ENCODE measurements at regions not wholly inside any gene's neighbourhood (a gene's known extent, or its start where the extent isn't known, plus 50 kb on each side); places are given as distances from the start of the nearest gene placed in this dataset.
A peak's percentile ranks its signal among the peaks of the same experiment; 100 is the strongest.

DNA sequence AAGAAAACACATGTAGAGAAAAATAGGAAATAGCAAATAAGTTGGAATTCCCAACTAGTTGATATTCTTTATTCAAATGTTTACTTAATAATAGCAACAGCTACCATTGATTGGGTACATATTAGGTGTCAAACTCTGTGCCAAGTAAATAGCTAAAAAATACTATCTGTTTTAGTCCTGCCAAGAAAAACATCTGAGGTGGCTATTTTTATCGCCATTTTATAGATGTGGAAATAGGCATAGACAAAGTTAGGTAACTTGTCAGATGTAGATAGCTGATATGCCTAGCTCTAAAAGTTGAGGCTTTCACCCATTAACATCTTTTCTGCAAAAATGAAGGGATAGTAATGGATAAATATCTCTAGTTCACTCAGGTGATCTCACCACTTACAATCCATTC, 549.2 kb upstream of the ID4 start:
- no peak for DNase-seq

DNA sequence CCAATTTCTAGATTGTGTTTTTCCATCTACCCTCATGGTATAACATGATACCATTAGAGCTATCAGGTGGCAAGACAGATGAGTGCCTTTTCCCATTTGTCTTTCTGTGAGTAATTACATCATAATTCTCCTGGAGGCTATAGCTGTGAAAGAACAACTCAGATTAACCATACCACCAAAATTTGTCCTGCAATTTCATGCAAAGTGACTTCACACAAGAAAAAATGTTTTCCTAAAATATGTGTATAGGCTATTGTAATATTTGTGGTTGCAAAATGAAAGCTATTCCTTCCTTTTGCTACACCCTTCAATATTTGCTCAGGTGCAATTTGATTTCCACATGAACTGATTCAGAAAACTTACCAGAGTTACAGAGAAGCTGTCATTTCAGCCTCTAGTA, 547.7 kb upstream of the ID4 start:
- no peak for DNase-seq

DNA sequence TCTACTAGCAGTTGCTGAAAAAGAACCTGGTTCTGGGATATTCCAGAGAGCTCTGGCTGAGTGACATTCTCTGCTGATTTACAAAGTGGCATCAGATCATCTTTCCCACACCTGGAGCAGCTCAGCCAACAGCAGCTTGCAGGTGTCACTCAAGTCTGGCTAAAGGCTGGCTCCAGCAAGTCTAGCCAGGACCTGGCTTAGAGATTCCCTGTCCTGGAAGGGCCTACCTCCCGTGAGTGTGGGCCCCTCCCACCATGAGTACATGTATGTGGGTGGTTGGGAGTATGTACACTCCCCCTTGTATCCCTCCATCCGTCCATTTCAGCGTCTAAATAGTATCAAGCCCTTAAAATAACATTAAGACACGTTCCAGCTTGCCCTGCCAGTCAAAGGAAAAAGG, 539.3 kb upstream of the ID4 start:
- no peak for DNase-seq

DNA sequence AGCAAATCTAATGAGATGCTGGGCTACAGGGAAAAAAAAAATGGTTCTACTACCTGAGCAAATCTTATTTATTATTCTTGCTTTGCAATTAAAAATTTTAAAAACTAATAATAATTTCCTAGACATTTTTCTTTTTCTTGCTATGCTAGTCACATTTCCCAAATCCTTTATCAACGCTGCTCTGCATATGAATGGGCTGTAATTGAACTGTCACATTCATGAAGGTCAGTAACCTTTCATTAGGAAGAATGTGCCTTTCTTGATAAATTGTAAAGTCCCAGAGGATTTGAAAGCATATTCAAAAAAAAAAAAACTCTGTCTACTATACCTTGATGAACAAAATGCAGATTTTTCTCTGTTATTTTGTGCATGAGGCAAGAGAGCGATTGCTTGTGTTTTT, 538.7 kb upstream of the ID4 start:
- DNase-seq = no peak

DNA sequence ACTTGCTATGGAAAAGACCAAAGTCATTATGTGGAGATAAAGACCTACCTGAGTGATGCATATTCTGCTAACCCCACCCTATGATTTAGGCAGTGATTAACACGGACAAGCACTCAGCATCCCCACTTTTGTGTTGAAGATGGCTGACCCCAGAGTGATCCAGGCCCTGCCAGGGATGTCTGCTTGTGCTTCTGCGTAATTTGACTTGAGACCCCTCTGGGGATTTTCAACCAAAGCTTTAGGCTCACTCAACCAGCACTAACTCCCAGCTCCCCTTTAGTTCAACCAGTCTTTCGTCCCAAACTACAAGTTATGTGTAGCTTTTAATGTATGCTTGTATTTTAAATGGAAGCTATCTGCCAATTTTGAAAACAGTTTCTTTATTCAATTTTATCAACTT, 538.0 kb upstream of the ID4 start:
- no peak for DNase-seq

DNA sequence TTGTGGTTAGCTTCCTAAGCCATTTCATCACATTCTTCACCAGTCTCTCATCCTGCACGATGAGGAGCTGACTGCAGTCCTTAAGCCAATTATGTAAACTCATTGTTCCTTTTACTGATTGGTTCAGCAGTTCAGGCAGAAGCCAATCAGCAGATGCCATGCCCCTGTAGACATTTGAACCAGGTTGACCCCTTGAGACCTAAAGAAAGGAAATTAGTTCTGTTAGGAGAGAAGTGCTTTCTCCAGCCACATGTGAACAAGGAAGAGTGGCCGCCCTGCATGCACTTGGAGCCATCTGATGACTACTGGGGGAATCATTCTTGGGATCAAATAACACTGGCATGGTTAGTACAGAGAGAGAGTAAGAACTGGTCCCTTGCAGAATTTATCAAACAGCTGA, 535.2 kb upstream of the ID4 start:
- peak; percentile 35 for DNase-seq

DNA sequence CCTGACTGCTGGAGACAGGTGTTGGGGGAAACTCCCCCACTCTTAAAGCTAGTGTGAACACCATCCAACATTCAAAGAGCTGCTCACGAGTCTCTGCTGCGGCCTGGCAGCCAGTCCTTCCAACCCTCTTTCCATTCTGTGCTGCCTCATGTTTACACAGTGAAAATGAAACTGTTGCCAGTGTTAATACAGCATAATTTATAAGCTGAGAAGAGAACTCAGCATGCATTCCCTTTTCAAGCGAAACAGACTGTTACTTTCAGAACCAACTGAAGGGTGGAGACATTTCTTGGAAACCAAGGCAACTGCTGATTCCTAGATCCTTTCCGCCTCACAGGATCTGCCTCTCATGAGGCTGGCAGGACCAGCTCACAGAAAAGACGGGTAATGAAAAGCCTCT, 533.8 kb upstream of the ID4 start:
- no peak for DNase-seq

DNA sequence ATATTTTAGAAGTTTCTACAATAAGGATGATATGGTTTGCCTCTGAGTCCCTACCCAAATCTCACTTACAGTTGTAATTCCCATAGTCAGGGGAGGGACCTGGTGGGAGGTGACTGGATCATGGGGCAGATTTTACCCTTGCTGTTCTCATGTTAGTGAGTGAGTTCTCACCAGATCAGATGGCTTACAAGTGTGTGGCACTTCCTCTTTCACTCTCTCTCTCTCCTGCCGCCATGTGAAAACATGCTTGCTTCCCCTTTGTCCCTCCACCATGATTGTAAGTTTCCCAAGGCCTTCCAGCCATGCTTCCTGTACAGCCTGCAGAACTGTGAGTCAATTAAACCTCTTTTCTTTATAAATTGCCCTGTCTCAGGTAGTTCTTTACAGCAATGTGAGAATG, 527.5 kb upstream of the ID4 start:
- DNase-seq = no peak

DNA sequence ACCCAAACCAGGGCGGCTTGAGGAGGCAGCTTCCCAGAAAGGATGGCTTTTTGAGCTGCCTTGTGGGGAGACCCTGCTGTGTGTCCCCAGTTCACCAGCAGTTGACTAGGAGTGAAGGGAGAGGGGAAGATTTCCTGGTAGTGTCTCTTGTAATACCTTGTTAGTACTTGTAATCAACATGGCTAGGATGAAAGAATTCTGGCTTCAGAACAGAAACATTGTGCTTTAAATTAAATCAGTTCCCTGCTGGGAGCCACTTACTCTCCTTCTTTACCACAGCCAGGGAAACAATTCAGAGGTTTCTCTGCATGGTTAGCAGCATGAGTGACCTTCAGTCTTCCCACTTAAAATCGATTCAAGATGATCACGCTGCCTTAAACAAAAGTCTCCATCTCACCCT, 525.4 kb upstream of the ID4 start:
- peak; percentile 18 for DNase-seq

DNA sequence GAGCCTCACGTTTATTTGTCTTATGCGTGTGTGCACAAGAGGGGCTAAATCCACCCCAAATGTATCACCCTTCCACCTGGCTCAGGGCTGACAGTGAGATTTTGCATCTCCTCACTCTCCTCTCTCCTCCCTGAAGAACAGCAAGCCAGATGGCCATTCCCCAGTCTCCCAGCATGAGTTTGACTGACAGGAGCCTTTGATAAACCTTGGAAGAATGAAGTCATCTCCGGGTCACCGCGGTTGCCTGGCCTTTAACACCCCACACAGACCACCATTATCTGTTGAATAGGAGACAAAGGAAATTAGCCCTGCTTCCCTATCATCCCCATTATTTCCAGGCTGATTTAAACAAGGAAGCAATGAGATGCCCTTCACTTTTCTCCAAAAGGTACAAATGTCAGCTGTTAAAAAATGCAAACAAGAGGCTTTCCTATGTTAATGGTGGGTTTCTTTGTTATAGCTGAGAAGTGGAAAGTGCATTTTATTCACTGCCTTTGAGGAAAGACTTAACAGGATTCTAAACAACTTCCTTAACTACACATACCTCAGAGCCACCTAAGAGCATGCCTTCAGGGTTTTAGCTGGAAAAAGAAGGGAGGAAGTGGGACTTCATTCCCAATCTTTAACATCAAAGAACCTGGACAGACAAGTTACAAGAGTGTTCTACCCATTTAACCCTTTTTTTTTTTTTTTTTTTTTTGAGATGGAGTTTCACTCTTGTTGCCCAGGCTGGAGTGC, 524.8 kb upstream of the ID4 start:
- DNase-seq = no peak

DNA sequence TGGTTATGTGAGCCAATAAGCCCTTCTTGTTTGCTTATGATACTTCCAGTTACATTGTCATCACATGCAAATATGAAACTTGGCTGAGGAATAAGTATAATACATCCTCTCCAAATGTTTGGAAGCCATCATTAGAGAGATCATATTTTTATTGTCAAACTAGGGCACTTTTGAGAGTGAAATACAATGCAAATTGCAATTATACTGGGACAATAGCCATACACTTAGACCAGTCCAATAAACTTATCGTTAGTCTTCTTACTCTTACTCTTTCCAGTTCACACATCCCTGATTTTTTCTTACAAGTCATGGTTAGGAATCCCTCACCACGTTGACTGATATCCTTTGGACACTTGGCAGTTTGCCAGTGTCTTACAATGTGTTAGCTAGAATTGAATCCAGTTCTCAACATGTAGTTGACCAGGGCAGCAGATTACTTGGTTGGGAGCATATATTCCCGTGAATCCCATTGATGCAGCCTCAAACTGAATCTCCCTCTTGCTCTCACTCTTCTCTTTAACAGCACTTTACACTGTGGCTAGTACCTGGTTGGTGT, 519.7 kb upstream of the ID4 start:
- no peak for DNase-seq

DNA sequence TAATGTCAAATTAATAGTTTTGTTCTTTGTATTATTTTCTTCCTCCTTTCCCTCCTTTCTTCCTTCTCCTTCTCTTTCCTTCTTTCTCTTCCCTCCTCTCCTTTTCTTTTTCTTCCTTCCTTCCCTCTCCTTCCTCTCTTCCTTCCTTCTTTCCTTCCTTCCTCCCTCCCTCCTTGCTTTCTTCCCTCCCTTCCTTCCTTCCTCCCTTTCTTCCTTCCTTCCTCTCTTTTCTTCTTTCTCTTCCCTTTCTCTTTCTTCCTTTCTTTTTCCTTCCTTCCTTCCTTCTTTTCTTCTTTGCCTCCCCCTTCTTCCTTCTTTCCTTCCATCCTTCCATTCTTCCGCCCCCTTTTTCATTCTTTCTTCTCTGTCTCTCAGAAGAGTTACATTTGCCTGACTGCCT, 518.2 kb upstream of the ID4 start:
- DNase-seq = no peak

DNA sequence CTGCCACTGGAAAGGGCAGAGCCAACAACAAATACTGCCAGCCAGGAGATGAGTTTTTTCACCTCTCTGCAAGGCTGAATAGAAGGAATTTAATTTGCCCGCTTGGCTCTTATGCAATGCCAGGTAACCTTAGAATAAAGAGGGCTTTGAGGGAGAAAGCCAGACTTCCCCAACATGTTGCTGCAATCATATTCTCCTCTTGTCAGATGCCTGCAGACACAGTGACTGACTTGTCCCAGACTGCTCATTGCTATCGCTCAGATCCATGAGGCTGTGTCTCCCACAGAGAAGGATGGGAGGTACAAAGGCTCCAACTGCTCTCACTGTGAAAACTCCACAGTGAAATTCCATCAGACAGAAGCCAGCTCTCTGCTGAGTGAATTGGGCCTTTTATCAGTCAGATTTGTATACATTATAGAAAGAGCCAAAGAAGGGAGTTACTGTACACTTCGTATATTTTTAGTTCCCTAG, 517.0 kb upstream of the ID4 start:
- no peak for DNase-seq

DNA sequence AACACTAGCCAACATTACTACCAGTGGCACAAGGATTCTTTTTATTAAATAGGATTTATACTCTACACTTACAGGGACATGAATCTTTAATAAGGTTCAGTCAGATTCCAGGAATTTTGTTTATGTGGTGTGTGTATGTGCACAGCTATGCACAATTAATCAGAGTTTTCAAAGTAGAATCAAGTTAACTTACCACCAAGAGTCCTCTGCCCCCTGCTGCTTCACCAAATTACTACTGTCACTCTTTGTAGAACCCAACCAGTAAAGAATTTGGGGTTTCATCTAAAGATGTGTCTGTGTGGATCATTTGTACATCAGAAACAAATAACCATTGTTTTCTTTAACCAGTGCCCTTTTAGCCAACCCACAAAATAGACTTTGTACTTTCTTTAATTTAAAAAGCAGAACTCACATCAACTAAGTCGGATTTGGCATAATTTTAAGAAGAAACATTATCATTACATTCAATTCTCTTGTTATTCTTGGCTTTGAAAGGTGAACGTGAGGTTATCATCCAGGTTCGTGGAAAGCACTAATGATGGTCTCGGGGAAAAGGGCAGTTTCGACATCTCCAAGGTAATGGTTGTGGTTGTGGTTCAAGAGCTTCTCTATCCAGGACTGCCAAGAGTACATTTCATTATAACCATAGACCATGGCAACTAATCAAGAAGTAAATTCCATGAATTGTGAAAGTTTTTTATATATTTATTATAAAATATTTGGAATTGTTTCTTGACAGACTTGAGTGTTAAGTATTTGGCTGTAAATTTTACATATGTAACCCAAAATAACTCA, 514.3 kb upstream of the ID4 start:
- DNase-seq = peak; percentile 87

DNA sequence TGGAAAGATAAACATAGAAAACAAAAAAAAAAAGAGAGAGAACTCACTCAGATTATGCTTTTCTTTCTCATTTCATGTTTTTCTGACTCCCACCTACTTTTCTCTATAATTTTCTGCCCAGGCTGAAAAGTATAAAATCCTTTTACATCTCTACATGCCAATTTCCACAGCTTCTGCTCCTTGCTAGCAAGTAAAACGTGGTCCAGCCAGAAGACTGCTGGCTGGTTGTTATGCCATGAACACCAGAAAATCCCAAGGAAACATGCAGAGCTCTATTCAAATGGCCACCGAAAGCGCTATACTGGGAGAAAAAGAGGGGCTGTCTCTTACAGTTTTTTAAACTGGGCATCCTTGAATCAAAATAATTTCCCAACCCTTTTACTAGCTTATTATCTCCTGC, 512.8 kb upstream of the ID4 start:
- DNase-seq = no peak

DNA sequence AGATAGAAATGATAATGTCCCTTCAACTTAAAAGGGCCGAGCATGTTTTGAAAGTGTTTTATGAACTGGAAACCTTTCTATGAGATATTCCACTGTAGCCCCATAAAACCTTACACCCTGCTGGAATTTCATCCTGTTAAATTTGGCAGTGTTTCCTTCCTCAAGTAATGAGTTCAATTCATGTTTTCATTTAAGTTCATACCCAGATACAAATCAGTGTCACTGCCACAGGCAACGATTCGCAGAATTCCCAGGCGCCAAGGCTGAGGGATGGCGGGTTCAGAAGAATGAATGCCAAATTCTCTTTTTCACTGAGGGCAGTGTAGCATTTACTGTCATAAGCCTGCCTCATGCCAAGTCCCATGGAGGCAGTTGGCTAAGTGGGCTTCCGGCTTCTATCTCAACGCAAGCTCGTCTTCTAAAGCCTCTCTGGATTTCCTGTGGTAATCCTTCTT, 511.8 kb upstream of the ID4 start:
- DNase-seq = peak; percentile 5

DNA sequence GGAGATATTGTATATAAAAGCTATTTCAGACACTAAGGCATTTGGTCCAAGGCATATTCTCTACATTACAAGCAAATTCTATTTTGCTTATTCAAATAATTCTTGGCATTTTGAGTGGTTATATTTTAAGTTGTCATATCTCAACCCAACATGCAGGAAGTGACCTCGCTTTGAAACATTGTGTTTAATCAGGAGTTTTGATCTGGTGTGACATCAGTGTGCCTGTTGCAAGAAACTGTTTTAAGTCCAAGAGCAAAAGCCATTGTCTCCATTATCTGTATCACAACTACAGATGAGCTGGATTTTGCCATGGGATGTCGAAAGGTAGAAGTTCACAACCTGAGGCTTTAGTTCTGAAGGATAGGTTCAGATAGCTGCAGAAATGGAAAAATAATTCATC, 509.9 kb upstream of the ID4 start:
- peak; percentile 67 for DNase-seq

DNA sequence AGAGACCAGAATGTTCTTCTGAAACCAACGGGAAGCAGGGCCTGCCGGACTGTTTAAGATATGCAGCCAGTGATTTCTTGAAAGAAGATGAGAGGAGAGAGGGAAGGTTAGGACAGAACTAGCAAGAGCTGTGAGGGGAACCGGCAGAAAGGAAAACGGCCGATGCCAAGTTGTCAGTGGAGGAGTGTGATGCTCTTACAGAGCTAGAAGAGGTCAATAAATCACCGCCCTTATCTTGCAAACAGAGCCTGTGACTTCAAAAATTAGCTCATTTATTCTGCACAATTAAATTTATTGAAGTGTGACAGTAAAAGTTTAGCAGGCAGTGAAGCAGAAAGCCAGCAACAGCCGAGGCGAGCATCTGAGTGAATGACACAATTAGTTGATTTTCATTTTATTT, 509.5 kb upstream of the ID4 start:
- no peak for DNase-seq

DNA sequence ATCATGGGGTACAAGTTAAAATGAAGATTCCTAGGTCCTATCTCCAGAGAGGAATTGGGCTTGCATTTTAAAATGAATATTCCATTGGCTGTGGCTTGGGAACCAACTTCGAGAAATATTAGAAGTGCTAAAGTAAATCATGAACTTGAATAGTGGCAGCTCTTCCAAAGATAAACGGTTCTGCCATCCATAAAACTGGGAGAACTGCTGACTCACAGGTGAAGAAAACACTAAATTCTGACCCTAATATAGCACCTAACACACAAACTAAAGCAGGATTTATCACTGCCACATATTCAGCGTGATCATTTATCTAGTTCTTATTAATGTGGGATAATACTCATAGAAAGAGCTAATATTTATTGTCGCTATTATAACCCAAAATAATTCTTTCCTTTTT, 508.1 kb upstream of the ID4 start:
- no peak for DNase-seq

DNA sequence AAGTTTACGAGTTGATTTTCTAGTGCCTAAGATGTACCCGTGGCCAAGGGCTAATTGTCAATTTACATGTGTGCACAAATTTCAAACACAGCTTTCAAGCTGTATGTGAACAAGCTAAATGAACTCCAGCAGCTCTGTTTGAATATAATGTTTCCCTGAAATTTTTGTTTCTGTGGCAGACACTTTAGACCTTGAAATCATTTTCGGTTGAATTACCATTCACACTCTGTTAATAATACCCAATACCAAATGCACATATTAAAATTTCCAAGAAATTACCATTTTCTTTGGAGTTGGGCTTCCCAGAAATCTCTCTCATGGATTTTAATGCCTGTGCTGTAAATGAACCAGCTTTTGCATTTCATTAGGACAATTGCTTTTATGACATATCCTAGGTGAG, 506.1 kb upstream of the ID4 start:
- no peak for DNase-seq

DNA sequence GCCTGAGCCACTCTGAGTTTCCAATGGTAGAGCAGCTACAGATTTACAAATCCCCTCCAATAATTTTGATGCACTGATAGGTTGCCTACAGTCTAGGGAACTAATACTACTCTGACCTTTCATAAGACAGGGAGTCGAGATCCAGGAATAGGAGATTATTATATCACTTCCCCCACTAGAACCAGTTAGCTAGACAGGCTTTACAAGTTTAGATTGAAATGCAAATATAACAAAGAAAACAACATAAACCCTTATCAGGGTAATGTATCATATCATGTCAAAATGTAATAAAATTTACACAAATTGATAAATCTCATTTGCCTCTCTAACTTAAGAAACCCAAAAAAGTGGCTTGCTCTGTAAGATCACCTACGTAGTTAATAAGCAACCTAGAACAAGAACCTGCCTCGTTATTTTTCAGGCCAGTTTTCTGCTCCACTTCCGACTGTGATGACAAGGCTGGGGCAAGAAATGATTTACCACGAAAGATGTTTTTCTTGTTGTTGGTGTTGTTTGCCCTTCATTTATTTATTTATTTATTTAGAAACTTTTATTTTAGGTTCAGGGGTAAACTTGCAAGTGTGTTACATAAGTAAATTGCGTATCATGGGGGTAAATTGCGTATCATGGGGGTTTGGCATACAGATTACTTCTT, 504.2 kb upstream of the ID4 start:
- no peak for DNase-seq

DNA sequence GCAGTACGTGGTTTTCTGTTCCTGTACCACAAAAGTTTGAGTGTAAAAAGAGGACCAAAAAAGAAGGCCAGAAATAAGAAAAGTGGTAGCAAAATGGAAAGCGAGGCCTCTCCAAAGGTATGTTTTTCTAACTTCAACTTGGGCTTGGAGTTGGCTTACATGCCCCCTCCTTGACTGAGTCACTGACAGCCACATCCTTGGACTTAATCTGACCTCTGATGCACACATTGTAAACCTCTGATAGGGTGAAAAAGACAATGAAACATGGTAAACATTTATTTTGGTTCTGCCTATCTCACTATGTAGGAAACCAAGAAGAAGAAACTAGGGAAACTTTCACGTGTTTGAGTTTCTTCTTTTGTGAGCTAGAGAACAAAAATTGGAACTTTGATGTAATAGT, 503.2 kb upstream of the ID4 start:
- DNase-seq = peak; percentile 19

DNA sequence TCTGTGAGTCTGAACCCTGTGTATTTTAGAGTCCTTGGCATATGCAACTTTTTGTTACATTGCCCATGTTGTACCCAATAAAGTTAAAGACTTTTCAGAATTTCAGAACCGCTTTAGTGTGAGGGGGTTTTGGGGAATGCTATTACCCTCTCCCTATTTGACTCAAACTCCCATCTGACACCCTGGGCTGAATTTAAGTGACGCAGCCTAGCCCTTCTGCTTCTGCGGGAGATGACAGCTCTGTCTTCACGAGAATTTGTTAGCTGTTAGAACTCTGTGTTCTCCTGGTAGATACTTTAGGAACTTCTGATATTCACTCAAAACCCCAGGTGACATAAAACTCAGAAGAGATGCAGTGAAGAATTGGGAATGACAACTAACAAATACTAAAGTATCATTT, 500.6 kb upstream of the ID4 start:
- no peak for DNase-seq

DNA sequence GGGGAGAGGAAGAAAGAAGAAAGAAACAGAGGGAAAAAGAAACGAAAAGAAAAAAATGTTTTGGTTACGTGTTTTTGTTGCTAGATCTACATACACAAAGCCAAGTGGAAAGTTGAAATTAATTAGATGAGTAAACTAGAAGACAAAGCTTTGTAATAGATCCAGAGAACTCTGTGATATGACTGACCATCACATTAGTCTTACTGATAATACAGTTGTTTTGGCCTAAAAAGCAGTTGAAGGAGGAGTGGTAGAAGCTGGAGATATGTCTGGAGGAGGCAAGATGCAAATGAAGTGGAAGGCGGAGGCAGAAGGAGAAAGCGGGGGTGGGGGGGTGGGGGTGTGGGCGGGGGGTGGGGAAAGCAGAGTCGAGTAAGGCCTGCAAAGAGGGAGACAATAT, 500.1 kb upstream of the ID4 start:
- no peak for DNase-seq

Measured in fibroblast of upper back skin (primary cell).